Neural progenitor cell (in vitro differentiated cells): ENCODE measurements at regions not wholly inside any gene's neighbourhood (a gene's known extent, or its start where the extent isn't known, plus 50 kb on each side); places are given as distances from the start of the nearest gene placed in this dataset.

ENCODE experiments used
- CTCF ChIP-seq: fragments of 200-600 bp; sonication (generic); IDR thresholded peaks from 2 replicates; pipeline ENCODE4 v1.5.1; 2017; ENCODE audit warnings: antibody characterized with exemption, mild to moderate bottlenecking
- EZH2 ChIP-seq: fragments of 200-600 bp; sonication (generic); IDR thresholded peaks from 2 replicates; pipeline ENCODE4 v1.6.1; 2017; ENCODE audit warnings: antibody characterized with exemption, mild to moderate bottlenecking, moderate library complexity

- TF ChIP-seq CTCF (no peak), EZH2 (no peak)
Measured at GRCh38 chr13:99056381-99057014, 78.6 kb upstream of the DOCK9 start.
